DOHH2 (cell line): ENCODE measurements at regions not wholly inside any gene's neighbourhood (a gene's known extent, or its start where the extent isn't known, plus 50 kb on each side); places are given as distances from the start of the nearest gene placed in this dataset.

Source experiments
- H3F3A ChIP-seq: fragments of 200-600 bp; sonication (generic), shearing (Covaris generic); 2 replicates; pipeline ENCODE4 v1.6.0; 2016; ENCODE audit warnings: antibody characterized with exemption, mild to moderate bottlenecking; ENCODE audit not compliant: control insufficient read depth, insufficient read depth
- H3K27ac ChIP-seq: fragments of 200-600 bp; sonication (generic); 2 replicates; pipeline ENCODE4 v1.5.1; 2014; ENCODE audit warnings: low read depth, mild to moderate bottlenecking, low read length, moderate library complexity
- H3K27me3 ChIP-seq: fragments of 200-600 bp; sonication (generic); 2 replicates; pipeline ENCODE4 v1.6.1; 2014; ENCODE audit warnings: mild to moderate bottlenecking, low read length, mixed read lengths; ENCODE audit not compliant: control insufficient read depth
- H3K36me3 ChIP-seq: fragments of 200-600 bp; sonication (generic); 2 replicates; pipeline ENCODE4 v1.6.1; 2014; ENCODE audit warnings: mild to moderate bottlenecking, low read length, moderate library complexity, mixed read lengths; ENCODE audit not compliant: control insufficient read depth
- H3K4me1 ChIP-seq: fragments of 200-600 bp; sonication (generic); 2 replicates; pipeline ENCODE4 v1.6.1; 2014; ENCODE audit warnings: mild to moderate bottlenecking, low read length, mixed read lengths; ENCODE audit not compliant: control insufficient read depth
- H3K4me2 ChIP-seq: fragments of 200-600 bp; sonication (generic); 2 replicates; pipeline ENCODE4 v1.6.0; 2014; ENCODE audit warnings: mild to moderate bottlenecking, low read length, moderate library complexity
- H3K4me3 ChIP-seq: fragments of 200-600 bp; sonication (generic); 2 replicates; pipeline ENCODE4 v1.5.1; 2014; ENCODE audit warnings: mild to moderate bottlenecking, low read length, mixed read lengths
- H3K79me2 ChIP-seq: fragments of 200-600 bp; sonication (generic); 2 replicates; pipeline ENCODE4 v1.6.1; 2014; ENCODE audit warnings: mild to moderate bottlenecking, low read length, mixed read lengths; ENCODE audit not compliant: control insufficient read depth
- H3K9me2 ChIP-seq: fragments of 200-600 bp; sonication (generic); replicated peaks from 2 replicates; pipeline ENCODE4 v1.6.1; 2014; ENCODE audit warnings: mild to moderate bottlenecking, low read length, mixed read lengths; ENCODE audit not compliant: control insufficient read depth
- H3K9me3 ChIP-seq: fragments of 200-600 bp; sonication (generic); 2 replicates; pipeline ENCODE4 v1.6.1; 2014; ENCODE audit warnings: antibody characterized with exemption, low read length, mixed read lengths; ENCODE audit not compliant: control insufficient read depth, insufficient read depth
- H4K20me1 ChIP-seq: fragments of 200-600 bp; sonication (generic); 2 replicates; pipeline ENCODE4 v1.6.0; 2014; ENCODE audit warnings: low read depth, mild to moderate bottlenecking, antibody characterized with exemption, low read length, moderate library complexity; ENCODE audit not compliant: control insufficient read depth, insufficient read depth
- CTCF ChIP-seq: fragments of 200-600 bp; sonication (generic); IDR thresholded peaks from one replicate; pipeline ENCODE4 v1.5.1; 2014; ENCODE audit warnings: antibody characterized with exemption, mild to moderate bottlenecking, low read depth, low read length; ENCODE audit not compliant: poor library complexity, severe bottlenecking
- EZH2phosphoT487 ChIP-seq: fragments of 200-600 bp; sonication (generic); IDR thresholded peaks from 2 replicates; pipeline ENCODE4 v1.6.1; 2017; ENCODE audit warnings: borderline replicate concordance, mild to moderate bottlenecking, antibody characterized with exemption, low read length, moderate library complexity, mixed read lengths

DNA sequence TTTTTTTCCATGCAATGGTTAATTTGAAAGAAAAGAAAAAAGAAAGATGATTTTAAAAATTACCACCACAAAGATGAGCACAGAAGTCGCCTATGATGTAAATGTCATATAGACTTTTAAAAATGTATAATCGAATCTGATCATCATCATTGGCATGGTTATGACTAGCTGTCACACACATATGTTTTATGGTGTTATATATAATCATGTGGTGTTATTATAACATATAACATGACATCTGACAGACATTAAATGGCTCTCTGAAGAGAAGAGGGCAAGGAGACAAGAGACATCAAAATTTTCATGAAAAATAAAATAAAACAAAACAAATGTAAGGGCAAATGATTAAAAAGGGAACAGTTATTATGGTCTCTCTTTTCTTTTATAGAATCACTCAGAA, 217.5 kb downstream of the TMEM161B start:
- Histone ChIP-seq H3K4me3 (no peak overlapping the region), H3K36me3 (no peaks in the 10 kb centered on the region), H3K9me3 (no peaks in the 10 kb centered on the region), H4K20me1 (no peaks in the 10 kb centered on the region), H3K79me2 (no peaks in the 10 kb centered on the region), H3K4me2 (no peak overlapping the region), H3F3A (no peaks in the 10 kb centered on the region), H3K4me1 (no peaks in the 10 kb centered on the region), H3K27me3 (no peaks in the 10 kb centered on the region), H3K9me2 (no peaks in the 10 kb centered on the region), H3K27ac (no peak overlapping the region)
- TF ChIP-seq EZH2phosphoT487 (no peak), CTCF (no peak)

GRCh38 chr5:88049737-88050136, 218.9 kb downstream of the TMEM161B start:
- Histone ChIP-seq H3K4me3 (no peak overlapping the region), H3K4me2 (no peak overlapping the region), H3K36me3 (no peaks in the 10 kb centered on the region)

DNA sequence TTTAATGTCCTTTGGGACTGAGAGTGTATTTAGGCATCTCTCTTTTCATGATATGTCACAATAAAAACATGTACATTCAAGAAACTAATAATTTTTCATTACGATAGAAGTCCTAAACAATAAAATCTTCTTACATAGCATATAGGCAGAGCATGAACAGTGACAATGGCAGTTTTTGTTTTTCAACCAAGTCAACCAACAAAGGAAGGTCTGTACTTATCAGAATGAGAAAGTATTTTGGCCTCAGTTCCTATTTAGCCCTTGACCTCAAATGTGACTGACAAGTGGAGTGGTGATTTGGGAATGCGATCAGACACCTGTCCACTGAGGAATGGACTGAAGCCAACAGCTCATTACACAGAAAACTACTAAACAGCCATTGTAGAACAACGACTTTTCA, 219.5 kb downstream of the TMEM161B start:
- no peaks in the 10 kb centered on the region for H3K27me3 ChIP-seq
- no peaks in the 10 kb centered on the region for H3K9me2 ChIP-seq
- no peaks in the 10 kb centered on the region for H3K79me2 ChIP-seq
- H3K27ac ChIP-seq = no peak overlapping the region
- TF ChIP-seq CTCF (no peak), EZH2phosphoT487 (no peak)
- H3K4me3 ChIP-seq = no peak overlapping the region
- no peaks in the 10 kb centered on the region for H3F3A ChIP-seq
- no peaks in the 10 kb centered on the region for H3K36me3 ChIP-seq
- no peaks in the 10 kb centered on the region for H4K20me1 ChIP-seq
- H3K4me2 ChIP-seq = no peak overlapping the region
- H3K4me1 ChIP-seq = no peaks in the 10 kb centered on the region
- no peaks in the 10 kb centered on the region for H3K9me3 ChIP-seq

More at GRCh38 chr5:88049737-88050136, 218.9 kb downstream of the TMEM161B start:
- Histone ChIP-seq H3K9me2 (no peaks in the 10 kb centered on the region), H3K9me3 (no peaks in the 10 kb centered on the region), H3K4me1 (no peaks in the 10 kb centered on the region), H4K20me1 (no peaks in the 10 kb centered on the region), H3F3A (no peaks in the 10 kb centered on the region), H3K27ac (no peak overlapping the region), H3K79me2 (no peaks in the 10 kb centered on the region), H3K27me3 (no peaks in the 10 kb centered on the region)
- TF ChIP-seq EZH2phosphoT487 (no peak), CTCF (no peak)

DNA sequence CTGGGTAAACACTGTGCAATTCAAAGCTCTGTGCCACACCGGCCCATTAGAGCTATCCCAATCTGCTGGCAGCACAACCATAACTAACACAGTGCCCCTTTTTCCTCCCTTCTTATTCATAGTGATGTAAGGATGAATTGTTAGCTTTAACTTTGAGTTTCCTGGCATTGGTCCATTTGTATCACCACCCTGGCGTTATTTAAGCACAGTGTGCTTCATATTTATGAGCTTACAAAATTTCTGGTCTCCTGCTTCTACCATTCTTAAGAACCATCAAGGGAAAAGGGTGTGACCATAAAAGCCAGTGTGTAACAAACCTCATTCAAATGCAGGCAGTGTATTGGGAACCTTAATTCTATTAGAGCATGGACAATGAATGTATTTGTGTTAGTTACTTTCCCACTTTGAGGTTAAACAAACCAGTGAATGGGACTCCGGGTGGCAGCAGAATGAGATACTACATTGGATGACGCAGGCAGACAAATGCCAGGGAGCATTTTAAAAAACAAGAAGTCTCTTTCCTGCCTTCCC, 222.6 kb downstream of the TMEM161B start:
- H3K9me2 ChIP-seq = no peaks in the 10 kb centered on the region
- H4K20me1 ChIP-seq = no peaks in the 10 kb centered on the region
- no peaks in the 10 kb centered on the region for H3K36me3 ChIP-seq
- no peaks in the 10 kb centered on the region for H3K9me3 ChIP-seq
- no peaks in the 10 kb centered on the region for H3K27me3 ChIP-seq
- no peak overlapping the region for H3K4me2 ChIP-seq
- H3K27ac ChIP-seq = no peak overlapping the region
- H3F3A ChIP-seq = no peaks in the 10 kb centered on the region
- no peak for TF ChIP-seq EZH2phosphoT487
- TF ChIP-seq CTCF = no peak
- no peaks in the 10 kb centered on the region for H3K79me2 ChIP-seq
- H3K4me1 ChIP-seq = no peaks in the 10 kb centered on the region
- H3K4me3 ChIP-seq = no peak overlapping the region
